ENCODE measurements at regions not wholly inside any gene's neighbourhood (a gene's known extent, or its start where the extent isn't known, plus 50 kb on each side); places are given as distances from the start of the nearest gene placed in this dataset.

- no peak for DNase-seq
Measured at GRCh38 chrX:10821293-10821692, 200.9 kb upstream of the MID1 start.

- DNase-seq = no peak
Measured at GRCh38 chrX:10828036-10828435, 207.7 kb upstream of the MID1 start.

- no peak for DNase-seq
Measured at GRCh38 chrX:10828640-10829039, 208.3 kb upstream of the MID1 start.

- no peak for DNase-seq
Measured at GRCh38 chrX:10831716-10832502, 211.5 kb upstream of the MID1 start.

GRCh38 chrX:10833299-10834169, 213.1 kb upstream of the MID1 start:
- DNase-seq = no peak

GRCh38 chrX:10841579-10841978, 221.2 kb upstream of the MID1 start:
- DNase-seq = no peak

- DNase-seq = no peak
Measured at GRCh38 chrX:10842646-10843045, 222.3 kb upstream of the MID1 start.

- DNase-seq = no peak
Measured at GRCh38 chrX:10847333-10847732, 226.9 kb upstream of the MID1 start.

- DNase-seq = no peak
Measured at GRCh38 chrX:10851809-10852208, 231.4 kb upstream of the MID1 start.

GRCh38 chrX:10854594-10854993, 234.2 kb upstream of the MID1 start:
- no peak for DNase-seq

GRCh38 chrX:10855845-10856244, 235.5 kb upstream of the MID1 start:
- DNase-seq = no peak

GRCh38 chrX:10856797-10857196, 236.4 kb upstream of the MID1 start:
- DNase-seq = no peak

GRCh38 chrX:10859353-10859752, 239.0 kb upstream of the MID1 start:
- DNase-seq = no peak

- DNase-seq = no peak
Measured at GRCh38 chrX:10875995-10876394, 235.1 kb upstream of the HCCS start.

- DNase-seq = no peak
Measured at GRCh38 chrX:10882484-10882883, 228.6 kb upstream of the HCCS start.

- no peak for DNase-seq
Measured at GRCh38 chrX:10884246-10884645, 226.9 kb upstream of the HCCS start.

GRCh38 chrX:10892621-10893225, 218.4 kb upstream of the HCCS start:
- no peak for DNase-seq

- DNase-seq = no peak
Measured at GRCh38 chrX:10893366-10893765, 217.8 kb upstream of the HCCS start.

- DNase-seq = no peak
Measured at GRCh38 chrX:10893976-10894375, 217.2 kb upstream of the HCCS start.

GRCh38 chrX:10897768-10898167, 213.4 kb upstream of the HCCS start:
- DNase-seq = no peak

GRCh38 chrX:10900585-10901289, 210.4 kb upstream of the HCCS start:
- DNase-seq = no peak

- no peak for DNase-seq
Measured at GRCh38 chrX:10901290-10901633, 209.9 kb upstream of the HCCS start.

- DNase-seq = no peak
Measured at GRCh38 chrX:10902001-10902400, 209.1 kb upstream of the HCCS start.
